ENCODE measurements at regions not wholly inside any gene's neighbourhood (a gene's known extent, or its start where the extent isn't known, plus 50 kb on each side); places are given as distances from the start of the nearest gene placed in this dataset.

- H3K4me3 ChIP-seq (ENCODE audit: low read depth, low read length): no peak overlapping the region
- no peak for DNase-seq (ENCODE audit: low read depth)
- no peak for TF ChIP-seq CTCF (IDR thresholded peaks at IDR 0.05; ENCODE audit: insufficient read depth, low read depth, low read length)
Observed at GRCh38 chr1:185501099-185501498, 184.1 kb upstream of the IVNS1ABP start.

GRCh38 chr1:185500001-185500626 lies 183.1 kb upstream of the IVNS1ABP start:
- peak; percentile 61 for DNase-seq (ENCODE audit: low read depth)
- no peak overlapping the region for H3K4me3 ChIP-seq (ENCODE audit: low read depth, low read length)
- no peak for TF ChIP-seq CTCF (IDR thresholded peaks at IDR 0.05; ENCODE audit: insufficient read depth, low read depth, low read length)

- no peak for DNase-seq (ENCODE audit: low read depth)
- no peak overlapping the region for H3K4me3 ChIP-seq (ENCODE audit: low read depth, low read length)
- TF ChIP-seq CTCF (IDR thresholded peaks at IDR 0.05; ENCODE audit: insufficient read depth, low read depth, low read length): no peak
Observed at GRCh38 chr1:185498207-185498606, 181.2 kb upstream of the IVNS1ABP start.

- no peak for TF ChIP-seq CTCF (IDR thresholded peaks at IDR 0.05; ENCODE audit: insufficient read depth, low read depth, low read length)
- no peak overlapping the region for H3K4me3 ChIP-seq (ENCODE audit: low read depth, low read length)
- no peak for DNase-seq (ENCODE audit: low read depth)
Observed at GRCh38 chr1:185497177-185497576, 180.1 kb upstream of the IVNS1ABP start.

GRCh38 chr1:185495898-185496297 lies 178.9 kb upstream of the IVNS1ABP start:
- no peak for TF ChIP-seq CTCF (IDR thresholded peaks at IDR 0.05; ENCODE audit: insufficient read depth, low read depth, low read length)
- DNase-seq (ENCODE audit: low read depth): no peak
- H3K4me3 ChIP-seq (ENCODE audit: low read depth, low read length): no peak overlapping the region

- no peak for DNase-seq (ENCODE audit: low read depth)
- H3K4me3 ChIP-seq (ENCODE audit: low read depth, low read length): no peak overlapping the region
- no peak for TF ChIP-seq CTCF (IDR thresholded peaks at IDR 0.05; ENCODE audit: insufficient read depth, low read depth, low read length)
Observed at GRCh38 chr1:185495007-185495406, 178.0 kb upstream of the IVNS1ABP start.
